Thyroid gland (tissue), 4 donors: ENCODE measurements at regions not wholly inside any gene's neighbourhood (a gene's known extent, or its start where the extent isn't known, plus 50 kb on each side); places are given as distances from the start of the nearest gene placed in this dataset.

ENCODE experiments used
- DNase-seq, 2 donors: peaks; one replicate each; pipeline ENCODE4 v3.0.0-alpha.2; 2019
- H3K27ac ChIP-seq, 3 donors: fragments of 200-600 bp; sonication (generic); 1 replicate in 2 of 3; 2 replicates in 1 of 3; pipeline ENCODE4 v1.5.1; 2016 to 2019; ENCODE audit warnings: mild to moderate bottlenecking in 1 of 3, moderate library complexity in 1 of 3
- H3K27me3 ChIP-seq: fragments of 200-600 bp; sonication (generic); one replicate; pipeline ENCODE4 v1.5.1; 2019
- H3K36me3 ChIP-seq, 2 donors: fragments of 200-600 bp; sonication (generic); one replicate each; pipeline ENCODE4 v1.5.1; 2016 to 2019
- H3K4me1 ChIP-seq, 2 donors: fragments of 200-600 bp; sonication (generic); one replicate each; pipeline ENCODE4 v1.5.1; 2017 to 2019
- H3K4me3 ChIP-seq, 3 donors: fragments of 200-600 bp; sonication (generic); replicated peaks in 1 of 3; 1 replicate in 2 of 3; 2 replicates in 1 of 3; pipeline ENCODE4 v1.5.1; 2016; ENCODE audit warnings: mild to moderate bottlenecking in 1 of 3
- H3K9me3 ChIP-seq: fragments of 200-600 bp; sonication (generic); one replicate; pipeline ENCODE4 v1.5.1; 2017
- CTCF ChIP-seq, 6 experiments: fragments of 200-600 bp in 3 of 6; fragments of 450-650 bp in 3 of 6; sonication (generic) in 3 of 6; IDR thresholded peaks; one replicate each; pipeline ENCODE4 v1.5.1; 2016 to 2019; ENCODE audit warnings: antibody characterized with exemption in 6 of 6, mild to moderate bottlenecking in 2 of 6, inconsistent platforms in 1 of 6, moderate library complexity in 1 of 6
- POLR2A ChIP-seq, 2 donors: fragments of 450-650 bp; IDR thresholded peaks; one replicate each; pipeline ENCODE4 v1.6.1; 2017; ENCODE audit warnings: antibody characterized with exemption in 2 of 2, mild to moderate bottlenecking in 2 of 2, moderate library complexity in 1 of 2
- WGBS, 2 donors: methylation state at CpG; one replicate each; pipeline ENCODE4 v1.1.5; 2017; 5-methylcytosine and 5-hydroxymethylcytosine counted together
- intact Hi-C: fragments of 100-400 bp; cut with DNase I; formaldehyde crosslinking; loops from one replicate; pipeline ENCODE4 v1.15.1; 2023

DNA sequence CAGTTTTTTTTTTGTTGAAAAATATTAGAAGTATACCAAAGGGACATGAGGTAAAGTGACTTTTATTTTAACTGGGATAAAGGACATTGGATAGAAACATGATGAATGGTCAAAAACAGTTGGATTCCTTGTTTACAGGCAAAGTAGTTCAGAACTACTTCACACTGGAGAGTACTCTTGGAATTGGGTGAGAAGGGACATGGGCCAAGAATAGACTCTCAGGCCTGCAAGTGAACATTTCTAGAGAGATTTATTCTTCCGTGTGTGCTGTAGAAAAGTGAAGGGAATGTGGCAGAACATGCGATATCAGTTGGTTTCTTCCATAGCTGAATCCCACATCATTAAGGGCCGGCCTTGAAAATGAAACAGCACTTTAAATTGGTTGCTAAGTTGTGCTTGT is 290.5 kb downstream of the ADGRL2 start:
- TF ChIP-seq CTCF (IDR thresholded peaks at IDR 0.05) (no peak), POLR2A (IDR thresholded peaks at IDR 0.05) (no peak)
- Histone ChIP-seq H3K36me3 (no peaks in the 10 kb centered on the region), H3K4me1 (peaks cover 0 to 4% of the 10 kb centered on the region in 2 donors), H3K4me3 (no peak overlapping the region), H3K27ac (no peak overlapping the region), H3K27me3 (no peaks in the 10 kb centered on the region), H3K9me3 (no peaks in the 10 kb centered on the region)
- peak; percentile 18 to 27 for DNase-seq
- WGBS, 2 donors = 34 to 44% methylated on average over 3 of the region's 3 CpGs
- intact Hi-C loops = no loop called here

DNA sequence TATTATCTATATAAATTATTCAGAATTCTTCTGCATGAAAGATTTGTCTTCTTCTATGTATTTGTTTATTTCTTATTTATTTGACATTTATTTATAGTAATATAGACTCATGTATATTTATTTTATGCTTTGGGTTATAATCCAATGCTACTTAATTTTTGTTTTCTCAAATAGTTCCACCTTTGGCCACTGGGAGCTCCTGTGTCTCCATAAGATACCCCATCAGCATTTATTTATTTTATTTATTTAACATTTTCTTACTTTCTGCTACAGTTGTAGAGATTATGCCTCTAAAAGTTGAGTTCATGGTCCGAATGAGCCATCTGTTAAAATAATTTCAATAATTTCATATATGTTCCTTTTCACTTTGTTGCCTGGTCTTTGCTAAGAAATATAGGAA is 289.4 kb downstream of the ADGRL2 start:
- H3K4me3 ChIP-seq = no peak overlapping the region
- WGBS, 2 donors = 95 to 97% methylated on average over 1 of the region's 1 CpG
- no peaks in the 10 kb centered on the region for H3K27me3 ChIP-seq
- TF ChIP-seq POLR2A (IDR thresholded peaks at IDR 0.05) = no peak
- TF ChIP-seq CTCF (IDR thresholded peaks at IDR 0.05) = peak in 3 of 6 experiments; percentile 9 to 40 (median 21)
- H3K4me1 ChIP-seq = peaks cover 0 to 4% of the 10 kb centered on the region in 2 donors
- no peaks in the 10 kb centered on the region for H3K36me3 ChIP-seq
- DNase-seq = no peak
- intact Hi-C loops = no loop called here
- no peak overlapping the region for H3K27ac ChIP-seq
- H3K9me3 ChIP-seq = no peaks in the 10 kb centered on the region

- TF ChIP-seq CTCF (IDR thresholded peaks at IDR 0.05) = no peak
- no peak for TF ChIP-seq POLR2A (IDR thresholded peaks at IDR 0.05)
- H3K36me3 ChIP-seq = no peaks in the 10 kb centered on the region
- intact Hi-C loops = no loop called here
- no peaks in the 10 kb centered on the region for H3K9me3 ChIP-seq
- H3K4me1 ChIP-seq = peaks cover 0 to 4% of the 10 kb centered on the region in 2 donors
- no peak overlapping the region for H3K4me3 ChIP-seq
- DNase-seq = no peak
- 50 to 76% methylated on average over 2 of the region's 2 CpGs for WGBS, 2 donors
- no peak overlapping the region for H3K27ac ChIP-seq
- H3K27me3 ChIP-seq = no peaks in the 10 kb centered on the region
Observed at GRCh38 chr1:82086739-82087138, 286.0 kb downstream of the ADGRL2 start.

DNA sequence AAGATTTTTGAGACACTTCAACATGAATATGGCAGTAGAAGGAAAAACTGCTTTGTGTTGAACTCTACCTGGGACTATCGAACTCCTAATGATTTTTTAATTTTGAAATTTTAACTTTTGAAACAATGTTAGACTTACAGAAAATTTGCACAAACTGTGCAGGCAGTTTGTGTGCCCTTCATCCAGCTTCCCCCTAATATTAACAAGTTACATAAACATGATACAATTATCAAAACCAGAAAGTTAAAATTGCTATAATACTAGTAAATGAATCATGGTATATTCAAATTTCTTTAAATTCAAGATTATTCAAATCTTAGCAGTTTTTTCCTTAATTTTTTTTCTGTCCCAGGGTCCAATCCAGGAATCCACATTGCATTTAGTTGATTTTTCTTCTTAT is 278.9 kb downstream of the ADGRL2 start:
- Histone ChIP-seq H3K27ac (no peak overlapping the region), H3K27me3 (no peaks in the 10 kb centered on the region), H3K4me1 (peaks cover 4 to 9% of the 10 kb centered on the region in 2 donors), H3K36me3 (no peaks in the 10 kb centered on the region), H3K4me3 (no peak overlapping the region), H3K9me3 (no peaks in the 10 kb centered on the region)
- intact Hi-C loops = no loop called here
- no peak for DNase-seq
- TF ChIP-seq POLR2A (IDR thresholded peaks at IDR 0.05) = no peak
- TF ChIP-seq CTCF (IDR thresholded peaks at IDR 0.05) = no peak
- 92 to 95% methylated on average over 1 of the region's 1 CpG for WGBS, 2 donors

- no peak for DNase-seq
- TF ChIP-seq CTCF (IDR thresholded peaks at IDR 0.05) (no peak), POLR2A (IDR thresholded peaks at IDR 0.05) (no peak)
- Histone ChIP-seq H3K9me3 (no peaks in the 10 kb centered on the region), H3K4me1 (peaks cover 16 to 23% of the 10 kb centered on the region in 2 donors), H3K36me3 (no peaks in the 10 kb centered on the region), H3K27me3 (no peaks in the 10 kb centered on the region), H3K27ac (peak overlapping the region in 1 of 3 donors; percentile 32), H3K4me3 (no peak overlapping the region)
- WGBS, 2 donors = 56 to 62% methylated on average over 1 of the region's 1 CpG
- intact Hi-C loops = no loop called here
Observed at GRCh38 chr1:82073659-82074058, 272.9 kb downstream of the ADGRL2 start.
